GM23338 (cell line): ENCODE measurements at regions not wholly inside any gene's neighbourhood (a gene's known extent, or its start where the extent isn't known, plus 50 kb on each side); places are given as distances from the start of the nearest gene placed in this dataset.

Experiments used
- ATAC-seq: fragments of 200-7000 bp; cut with Tn5 transposase; 3 replicates; pipeline ENCODE4 v1.9.1; 2020
- DNase-seq: peaks from one replicate; pipeline ENCODE4 v3.0.0-alpha.2; 2015; ENCODE audit warnings: low spot score
- H2AFZ ChIP-seq: fragments of 200-600 bp; sonication (generic); 2 replicates; pipeline ENCODE4 v1.8.0; 2016; ENCODE audit warnings: antibody characterized with exemption, mild to moderate bottlenecking, moderate library complexity
- H3F3A ChIP-seq: fragments of 200-600 bp; sonication (generic); replicated peaks from 2 replicates; pipeline ENCODE4 v1.8.0; 2017; ENCODE audit warnings: antibody characterized with exemption, mixed run types, low read depth
- H3K27ac ChIP-seq: fragments of 200-600 bp; sonication (generic); 2 replicates; pipeline ENCODE4 v1.6.1; 2016; ENCODE audit warnings: low read depth
- H3K27me3 ChIP-seq: fragments of 200-600 bp; sonication (generic); 2 replicates; pipeline ENCODE4 v1.8.0; 2016; ENCODE audit warnings: mild to moderate bottlenecking, mixed run types, moderate library complexity; ENCODE audit not compliant: insufficient read depth
- H3K36me3 ChIP-seq: fragments of 200-600 bp; sonication (generic); 2 replicates; pipeline ENCODE4 v1.8.0; 2016; ENCODE audit warnings: mild to moderate bottlenecking; ENCODE audit not compliant: insufficient read depth
- H3K4me1 ChIP-seq: fragments of 200-600 bp; sonication (generic); 2 replicates; pipeline ENCODE4 v1.8.0; 2016; ENCODE audit warnings: mild to moderate bottlenecking, moderate library complexity; ENCODE audit not compliant: insufficient read depth
- H3K4me2 ChIP-seq: fragments of 200-600 bp; sonication (generic); 2 replicates; pipeline ENCODE4 v1.7.1; 2017; ENCODE audit warnings: mixed run types
- H3K4me3 ChIP-seq: fragments of 200-600 bp; sonication (generic); 2 replicates; pipeline ENCODE4 v1.6.1; 2016; ENCODE audit warnings: mixed run types
- H3K79me2 ChIP-seq: fragments of 200-600 bp; sonication (generic); replicated peaks from 2 replicates; pipeline ENCODE4 v1.8.0; 2017; ENCODE audit warnings: mild to moderate bottlenecking; ENCODE audit not compliant: insufficient read depth
- H3K9me2 ChIP-seq: fragments of 200-600 bp; sonication (generic); 2 replicates; pipeline ENCODE4 v1.8.0; 2017; ENCODE audit not compliant: insufficient read depth
- H4K20me1 ChIP-seq: fragments of 200-600 bp; sonication (generic); replicated peaks from 2 replicates; pipeline ENCODE4 v1.8.0; 2017; ENCODE audit warnings: mild to moderate bottlenecking; ENCODE audit not compliant: insufficient read depth
- H3K27ac Mint-ChIP-seq: 2 replicates; pipeline ENCODE4 v1.8.0; 2020; ENCODE audit warnings: inconsistent platforms, mild to moderate bottlenecking, moderate library complexity, mixed read lengths
- H3K27me3 Mint-ChIP-seq: 3 replicates; pipeline ENCODE4 v1.8.0; 2022; ENCODE audit warnings: low read depth, mild to moderate bottlenecking, moderate library complexity, mixed read lengths, inconsistent platforms; ENCODE audit not compliant: insufficient read depth, poor library complexity
- H3K36me3 Mint-ChIP-seq: 3 replicates; pipeline ENCODE4 v1.8.0; 2021; ENCODE audit warnings: low read depth, mild to moderate bottlenecking, inconsistent platforms, moderate library complexity, mixed read lengths
- H3K4me1 Mint-ChIP-seq: 3 replicates; pipeline ENCODE4 v1.8.0; 2020; ENCODE audit warnings: mild to moderate bottlenecking, inconsistent platforms, mixed read lengths
- H3K4me3 Mint-ChIP-seq: 3 replicates; pipeline ENCODE4 v1.8.0; 2021; ENCODE audit warnings: moderate library complexity, mild to moderate bottlenecking, inconsistent platforms, mixed read lengths
- H3K9me3 Mint-ChIP-seq: 3 replicates; pipeline ENCODE4 v1.8.0; 2020; ENCODE audit warnings: moderate library complexity, mild to moderate bottlenecking, inconsistent platforms, mixed read lengths
- CREB1 ChIP-seq: fragments of 250-450 bp; sonication (Bioruptor Pico); IDR thresholded peaks from 2 replicates; pipeline ENCODE4 v1.5.0; 2020; ENCODE audit warnings: low read depth, mild to moderate bottlenecking, moderate library complexity
- CTCF ChIP-seq, 2 experiments: fragments of 200-600 bp in 1 of 2; sonication (generic) in 1 of 2; conservative IDR thresholded peaks; 2 replicates each; pipeline versions ENCODE4 v1.5.1 to v1.6.1; 2016 to 2017; ENCODE audit warnings: antibody characterized with exemption in 2 of 2, low read depth in 2 of 2, mild to moderate bottlenecking in 2 of 2, moderate library complexity in 1 of 2
- EZH2 ChIP-seq: fragments of 200-600 bp; sonication (generic); IDR thresholded peaks from one replicate; pipeline ENCODE4 v1.8.0; 2017; ENCODE audit warnings: antibody characterized with exemption, mild to moderate bottlenecking, low read depth; ENCODE audit not compliant: unreplicated experiment
- EZH2phosphoT487 ChIP-seq: fragments of 200-600 bp; sonication (generic); IDR thresholded peaks from one replicate; pipeline ENCODE4 v1.8.1; 2018; ENCODE audit warnings: antibody characterized with exemption; ENCODE audit not compliant: unreplicated experiment
- JUNB ChIP-seq: IDR thresholded peaks from one replicate; pipeline ENCODE4 v1.6.1; 2016; ENCODE audit warnings: antibody characterized with exemption; ENCODE audit not compliant: unreplicated experiment
- NANOG ChIP-seq: IDR thresholded peaks from 2 replicates; pipeline ENCODE4 v1.6.1; 2016; ENCODE audit warnings: antibody characterized with exemption, borderline replicate concordance
- POLR2AphosphoS5 ChIP-seq: IDR thresholded peaks from 2 replicates; pipeline ENCODE4 v1.6.1; 2016; ENCODE audit warnings: antibody characterized with exemption, low read depth
- REST ChIP-seq: IDR thresholded peaks from one replicate; pipeline ENCODE4 v1.6.1; 2018; ENCODE audit warnings: antibody characterized with exemption; ENCODE audit not compliant: unreplicated experiment
- STAT1 ChIP-seq: IDR thresholded peaks from one replicate; pipeline ENCODE4 v1.6.1; 2016; ENCODE audit warnings: antibody characterized with exemption; ENCODE audit not compliant: unreplicated experiment
- ZNF114 ChIP-seq: fragments of 250-450 bp; sonication (Bioruptor Pico); IDR thresholded peaks from 2 replicates; pipeline ENCODE4 v1.5.0; 2020; ENCODE audit warnings: mild to moderate bottlenecking, moderate library complexity
- ZNF331 ChIP-seq: fragments of 250-450 bp; sonication (Bioruptor Pico); IDR thresholded peaks from 2 replicates; pipeline ENCODE4 v1.5.0; 2020; ENCODE audit warnings: low read depth, mild to moderate bottlenecking, moderate library complexity
- TF ChIP-seq, protein P1 (sequence below): fragments of 250-450 bp; sonication (Bioruptor Pico); IDR thresholded peaks from 2 replicates; pipeline ENCODE4 v1.5.0; 2020; ENCODE audit warnings: mild to moderate bottlenecking, moderate library complexity
- TF ChIP-seq, protein P2 (sequence below): IDR thresholded peaks from 2 replicates; pipeline ENCODE4 v1.6.1; 2016; ENCODE audit warnings: antibody characterized with exemption

DNA sequence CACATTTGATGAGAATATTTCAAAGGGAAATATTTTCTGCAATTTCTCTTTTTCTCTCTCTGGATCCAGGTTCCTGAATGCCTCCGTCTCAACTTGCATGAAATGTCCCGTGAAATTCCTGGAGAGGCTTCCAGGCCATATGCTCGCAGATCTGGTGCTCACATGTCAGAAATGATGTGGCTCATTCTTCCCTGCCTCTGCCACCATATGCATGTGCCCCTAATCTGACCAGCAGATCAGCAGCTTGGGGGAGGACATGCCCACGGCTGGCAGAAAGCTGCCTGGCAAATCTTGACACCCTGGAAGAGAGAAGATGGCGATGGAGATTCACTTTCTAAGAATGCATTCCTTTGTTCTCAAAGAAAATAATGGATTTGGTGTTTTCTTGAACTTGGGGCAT is 490.7 kb downstream of the RPS24 start:
- Mint-ChIP-seq H3K27me3 (no peaks in the 10 kb centered on the region), H3K27ac (no peak overlapping the region), H3K36me3 (no peaks in the 10 kb centered on the region), H3K9me3 (no peaks in the 10 kb centered on the region), H3K4me3 (no peak overlapping the region), H3K4me1 (peaks cover 17% of the 10 kb centered on the region)
- no peaks in the 10 kb centered on the region for H3K79me2 ChIP-seq
- no peak overlapping the region for H3K27ac ChIP-seq
- H3K4me2 ChIP-seq: no peak overlapping the region
- H3F3A ChIP-seq: no peaks in the 10 kb centered on the region
- H3K27me3 ChIP-seq: no peaks in the 10 kb centered on the region
- no peaks in the 10 kb centered on the region for H3K36me3 ChIP-seq
- peaks cover 4% of the 10 kb centered on the region; the same call in 1 of the 2 replicates for H3K9me2 ChIP-seq
- H2AFZ ChIP-seq: no peak overlapping the region
- DNase-seq: no peak
- TF ChIP-seq NANOG (no peak), STAT1 (no peak), CTCF (conservative IDR thresholded peaks at IDR 0.05; ENCODE audit: low read depth in 2 of 2) (no peak), EZH2 (no peak), REST (no peak), JUNB (no peak), ZNF114 (CRISPR knock-in tag) (no peak), EZH2phosphoT487 (no peak), POLR2AphosphoS5 (no peak), CREB1 (CRISPR knock-in tag) (no peak), ZNF331 (CRISPR knock-in tag) (no peak)
- TF ChIP-seq, protein P1, sequence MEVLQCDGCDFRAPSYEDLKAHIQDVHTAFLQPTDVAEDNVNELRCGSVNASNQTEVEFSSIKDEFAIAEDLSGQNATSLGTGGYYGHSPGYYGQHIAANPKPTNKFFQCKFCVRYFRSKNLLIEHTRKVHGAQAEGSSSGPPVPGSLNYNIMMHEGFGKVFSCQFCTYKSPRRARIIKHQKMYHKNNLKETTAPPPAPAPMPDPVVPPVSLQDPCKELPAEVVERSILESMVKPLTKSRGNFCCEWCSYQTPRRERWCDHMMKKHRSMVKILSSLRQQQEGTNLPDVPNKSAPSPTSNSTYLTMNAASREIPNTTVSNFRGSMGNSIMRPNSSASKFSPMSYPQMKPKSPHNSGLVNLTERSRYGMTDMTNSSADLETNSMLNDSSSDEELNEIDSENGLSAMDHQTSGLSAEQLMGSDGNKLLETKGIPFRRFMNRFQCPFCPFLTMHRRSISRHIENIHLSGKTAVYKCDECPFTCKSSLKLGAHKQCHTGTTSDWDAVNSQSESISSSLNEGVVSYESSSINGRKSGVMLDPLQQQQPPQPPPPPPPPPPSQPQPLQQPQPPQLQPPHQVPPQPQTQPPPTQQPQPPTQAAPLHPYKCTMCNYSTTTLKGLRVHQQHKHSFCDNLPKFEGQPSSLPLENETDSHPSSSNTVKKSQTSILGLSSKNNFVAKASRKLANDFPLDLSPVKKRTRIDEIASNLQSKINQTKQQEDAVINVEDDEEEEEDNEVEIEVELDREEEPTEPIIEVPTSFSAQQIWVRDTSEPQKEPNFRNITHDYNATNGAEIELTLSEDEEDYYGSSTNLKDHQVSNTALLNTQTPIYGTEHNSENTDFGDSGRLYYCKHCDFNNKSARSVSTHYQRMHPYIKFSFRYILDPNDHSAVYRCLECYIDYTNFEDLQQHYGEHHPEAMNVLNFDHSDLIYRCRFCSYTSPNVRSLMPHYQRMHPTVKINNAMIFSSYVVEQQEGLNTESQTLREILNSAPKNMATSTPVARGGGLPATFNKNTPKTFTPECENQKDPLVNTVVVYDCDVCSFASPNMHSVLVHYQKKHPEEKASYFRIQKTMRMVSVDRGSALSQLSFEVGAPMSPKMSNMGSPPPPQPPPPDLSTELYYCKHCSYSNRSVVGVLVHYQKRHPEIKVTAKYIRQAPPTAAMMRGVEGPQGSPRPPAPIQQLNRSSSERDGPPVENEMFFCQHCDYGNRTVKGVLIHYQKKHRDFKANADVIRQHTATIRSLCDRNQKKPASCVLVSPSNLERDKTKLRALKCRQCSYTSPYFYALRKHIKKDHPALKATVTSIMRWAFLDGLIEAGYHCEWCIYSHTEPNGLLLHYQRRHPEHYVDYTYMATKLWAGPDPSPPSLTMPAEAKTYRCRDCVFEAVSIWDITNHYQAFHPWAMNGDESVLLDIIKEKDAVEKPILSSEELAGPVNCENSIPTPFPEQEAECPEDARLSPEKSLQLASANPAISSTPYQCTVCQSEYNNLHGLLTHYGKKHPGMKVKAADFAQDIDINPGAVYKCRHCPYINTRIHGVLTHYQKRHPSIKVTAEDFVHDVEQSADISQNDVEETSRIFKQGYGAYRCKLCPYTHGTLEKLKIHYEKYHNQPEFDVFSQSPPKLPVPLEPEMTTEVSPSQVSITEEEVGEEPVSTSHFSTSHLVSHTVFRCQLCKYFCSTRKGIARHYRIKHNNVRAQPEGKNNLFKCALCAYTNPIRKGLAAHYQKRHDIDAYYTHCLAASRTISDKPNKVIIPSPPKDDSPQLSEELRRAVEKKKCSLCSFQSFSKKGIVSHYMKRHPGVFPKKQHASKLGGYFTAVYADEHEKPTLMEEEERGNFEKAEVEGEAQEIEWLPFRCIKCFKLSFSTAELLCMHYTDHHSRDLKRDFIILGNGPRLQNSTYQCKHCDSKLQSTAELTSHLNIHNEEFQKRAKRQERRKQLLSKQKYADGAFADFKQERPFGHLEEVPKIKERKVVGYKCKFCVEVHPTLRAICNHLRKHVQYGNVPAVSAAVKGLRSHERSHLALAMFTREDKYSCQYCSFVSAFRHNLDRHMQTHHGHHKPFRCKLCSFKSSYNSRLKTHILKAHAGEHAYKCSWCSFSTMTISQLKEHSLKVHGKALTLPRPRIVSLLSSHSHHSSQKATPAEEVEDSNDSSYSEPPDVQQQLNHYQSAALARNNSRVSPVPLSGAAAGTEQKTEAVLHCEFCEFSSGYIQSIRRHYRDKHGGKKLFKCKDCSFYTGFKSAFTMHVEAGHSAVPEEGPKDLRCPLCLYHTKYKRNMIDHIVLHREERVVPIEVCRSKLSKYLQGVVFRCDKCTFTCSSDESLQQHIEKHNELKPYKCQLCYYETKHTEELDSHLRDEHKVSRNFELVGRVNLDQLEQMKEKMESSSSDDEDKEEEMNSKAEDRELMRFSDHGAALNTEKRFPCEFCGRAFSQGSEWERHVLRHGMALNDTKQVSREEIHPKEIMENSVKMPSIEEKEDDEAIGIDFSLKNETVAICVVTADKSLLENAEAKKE: no peak
- TF ChIP-seq, protein P2, sequence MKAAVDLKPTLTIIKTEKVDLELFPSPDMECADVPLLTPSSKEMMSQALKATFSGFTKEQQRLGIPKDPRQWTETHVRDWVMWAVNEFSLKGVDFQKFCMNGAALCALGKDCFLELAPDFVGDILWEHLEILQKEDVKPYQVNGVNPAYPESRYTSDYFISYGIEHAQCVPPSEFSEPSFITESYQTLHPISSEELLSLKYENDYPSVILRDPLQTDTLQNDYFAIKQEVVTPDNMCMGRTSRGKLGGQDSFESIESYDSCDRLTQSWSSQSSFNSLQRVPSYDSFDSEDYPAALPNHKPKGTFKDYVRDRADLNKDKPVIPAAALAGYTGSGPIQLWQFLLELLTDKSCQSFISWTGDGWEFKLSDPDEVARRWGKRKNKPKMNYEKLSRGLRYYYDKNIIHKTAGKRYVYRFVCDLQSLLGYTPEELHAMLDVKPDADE: no peak
- peaks cover 8% of the 10 kb centered on the region for H3K4me1 ChIP-seq
- no peak overlapping the region for H3K4me3 ChIP-seq
- ATAC-seq: no peak
- H4K20me1 ChIP-seq: no peaks in the 10 kb centered on the region
